T-helper 17 cell (primary cell): ENCODE measurements at regions not wholly inside any gene's neighbourhood (a gene's known extent, or its start where the extent isn't known, plus 50 kb on each side); places are given as distances from the start of the nearest gene placed in this dataset.
"Not testable (repeated sequence)": the region's sequence is repeated elsewhere in the genome, so short reads cannot be mapped to it uniquely, and the experiment has no call there.

Experiments
- ATAC-seq: fragments of 150-1000 bp; cut with Tn5 transposase; 2 replicates; pipeline ENCODE4 v1.10.0; 2021; ENCODE audit warnings: mild to moderate bottlenecking, moderate library complexity
- DNase-seq, 3 donors: peaks; one replicate each; pipeline versions ENCODE4 v3.0.0 to v3.0.0-alpha.2; 2020 to 2021
- H3K9me3 ChIP-seq: one replicate; pipeline ENCODE4 v1.7.0; 2013; ENCODE audit warnings: low read length, mild to moderate bottlenecking; ENCODE audit not compliant: control insufficient read depth, poor library complexity, severe bottlenecking
- H3K27ac Mint-ChIP-seq: one replicate; pipeline ENCODE4 v1.8.0; 2022; ENCODE audit warnings: mild to moderate bottlenecking, moderate library complexity, mixed read lengths
- H3K27me3 Mint-ChIP-seq: one replicate; pipeline ENCODE4 v1.8.0; 2022; ENCODE audit warnings: mixed read lengths
- H3K36me3 Mint-ChIP-seq: one replicate; pipeline ENCODE4 v1.8.0; 2022; ENCODE audit warnings: low read depth, mixed read lengths
- H3K4me1 Mint-ChIP-seq: one replicate; pipeline ENCODE4 v1.8.0; 2022; ENCODE audit warnings: mild to moderate bottlenecking, mixed read lengths
- H3K4me3 Mint-ChIP-seq: one replicate; pipeline ENCODE4 v1.8.0; 2022; ENCODE audit warnings: mild to moderate bottlenecking, moderate library complexity, mixed read lengths

GRCh38 chr1:224015782-224016181, 98.1 kb upstream of the FBXO28 start:
- H3K4me1 Mint-ChIP-seq, H3K4me3 Mint-ChIP-seq, H3K9me3 ChIP-seq, H3K27ac Mint-ChIP-seq, ATAC-seq, H3K27me3 Mint-ChIP-seq, H3K36me3 Mint-ChIP-seq, DNase-seq: not testable (repeated sequence)

- Mint-ChIP-seq H3K4me1 (no peaks in the 10 kb centered on the region), H3K4me3 (no peak overlapping the region), H3K27me3 (no peaks in the 10 kb centered on the region), H3K27ac (no peak overlapping the region), H3K36me3 (no peaks in the 10 kb centered on the region)
- ATAC-seq (no peak), DNase-seq (no peak)
- H3K9me3 ChIP-seq, result peaks cover 9% of the 10 kb centered on the region
These were observed 99.6 kb upstream of the FBXO28 start for GRCh38 chr1:224014330-224014649.

- H3K36me3 Mint-ChIP-seq, H3K4me1 Mint-ChIP-seq, H3K27ac Mint-ChIP-seq, DNase-seq, H3K27me3 Mint-ChIP-seq, H3K9me3 ChIP-seq, ATAC-seq, H3K4me3 Mint-ChIP-seq: not testable (repeated sequence)
These were observed 100.1 kb upstream of the FBXO28 start for GRCh38 chr1:224013626-224014329.

- DNase-seq, H3K4me3 Mint-ChIP-seq, H3K4me1 Mint-ChIP-seq, H3K36me3 Mint-ChIP-seq, ATAC-seq, H3K27ac Mint-ChIP-seq, H3K9me3 ChIP-seq, H3K27me3 Mint-ChIP-seq: not testable (repeated sequence)
These were observed 101.0 kb upstream of the FBXO28 start for GRCh38 chr1:224012807-224013434.

GRCh38 chr1:224012162-224012561, 101.7 kb upstream of the FBXO28 start:
- DNase-seq, result not testable (repeated sequence)

GRCh38 chr1:224011751-224012150, 102.2 kb upstream of the FBXO28 start:
- ATAC-seq, H3K9me3 ChIP-seq, H3K36me3 Mint-ChIP-seq, H3K4me1 Mint-ChIP-seq, H3K27ac Mint-ChIP-seq, DNase-seq, H3K27me3 Mint-ChIP-seq, H3K4me3 Mint-ChIP-seq: not testable (repeated sequence)

More at GRCh38 chr1:224012162-224012561, 101.7 kb upstream of the FBXO28 start:
- not testable (repeated sequence) for H3K36me3 Mint-ChIP-seq, H3K27me3 Mint-ChIP-seq, H3K9me3 ChIP-seq, H3K27ac Mint-ChIP-seq, H3K4me1 Mint-ChIP-seq, ATAC-seq, H3K4me3 Mint-ChIP-seq

- not testable (repeated sequence) for H3K36me3 Mint-ChIP-seq, H3K4me3 Mint-ChIP-seq, H3K4me1 Mint-ChIP-seq, H3K9me3 ChIP-seq, H3K27me3 Mint-ChIP-seq, DNase-seq, ATAC-seq, H3K27ac Mint-ChIP-seq
These were observed 102.8 kb upstream of the FBXO28 start for GRCh38 chr1:224011153-224011552.

- ATAC-seq, H3K27me3 Mint-ChIP-seq, H3K9me3 ChIP-seq, H3K4me3 Mint-ChIP-seq, H3K27ac Mint-ChIP-seq, H3K4me1 Mint-ChIP-seq, H3K36me3 Mint-ChIP-seq, DNase-seq: not testable (repeated sequence)
These were observed 107.9 kb upstream of the FBXO28 start for GRCh38 chr1:224005973-224006372.

- not testable (repeated sequence) for H3K4me1 Mint-ChIP-seq, H3K27me3 Mint-ChIP-seq, H3K9me3 ChIP-seq, H3K36me3 Mint-ChIP-seq
- peak in 2 of 3 donors; percentile 8 to 54 for DNase-seq
- ATAC-seq, result peak; percentile 63
- Mint-ChIP-seq H3K4me3 (peak overlapping the region; percentile 31), H3K27ac (peak overlapping the region; percentile 86)
These were observed 109.2 kb upstream of the FBXO28 start for GRCh38 chr1:224004552-224005315.

- H3K27ac Mint-ChIP-seq, result peak overlapping the region; percentile 86
- not testable (repeated sequence) for ATAC-seq, H3K36me3 Mint-ChIP-seq
These were observed 110.0 kb upstream of the FBXO28 start for GRCh38 chr1:224003896-224004295.

GRCh38 chr1:224001757-224002156, 112.2 kb upstream of the FBXO28 start:
- not testable (repeated sequence) for H3K27me3 Mint-ChIP-seq, H3K27ac Mint-ChIP-seq, DNase-seq, H3K4me3 Mint-ChIP-seq, ATAC-seq, H3K36me3 Mint-ChIP-seq, H3K9me3 ChIP-seq
- peaks cover 13% of the 10 kb centered on the region for H3K4me1 Mint-ChIP-seq

More at GRCh38 chr1:224003896-224004295, 110.0 kb upstream of the FBXO28 start:
- not testable (repeated sequence) for H3K9me3 ChIP-seq, H3K4me1 Mint-ChIP-seq, DNase-seq, H3K4me3 Mint-ChIP-seq, H3K27me3 Mint-ChIP-seq

- not testable (repeated sequence) for H3K27ac Mint-ChIP-seq, H3K36me3 Mint-ChIP-seq, ATAC-seq, H3K27me3 Mint-ChIP-seq, H3K9me3 ChIP-seq, DNase-seq, H3K4me3 Mint-ChIP-seq
- peaks cover 13% of the 10 kb centered on the region for H3K4me1 Mint-ChIP-seq
These were observed 114.2 kb upstream of the FBXO28 start for GRCh38 chr1:223999761-224000160.

- H3K4me1 Mint-ChIP-seq, H3K27me3 Mint-ChIP-seq, ATAC-seq, H3K9me3 ChIP-seq, DNase-seq, H3K36me3 Mint-ChIP-seq, H3K27ac Mint-ChIP-seq, H3K4me3 Mint-ChIP-seq: not testable (repeated sequence)
These were observed 115.0 kb upstream of the FBXO28 start for GRCh38 chr1:223998676-223999455.
